ENCODE measurements at regions not wholly inside any gene's neighbourhood (a gene's known extent, or its start where the extent isn't known, plus 50 kb on each side); places are given as distances from the start of the nearest gene placed in this dataset.

DNA sequence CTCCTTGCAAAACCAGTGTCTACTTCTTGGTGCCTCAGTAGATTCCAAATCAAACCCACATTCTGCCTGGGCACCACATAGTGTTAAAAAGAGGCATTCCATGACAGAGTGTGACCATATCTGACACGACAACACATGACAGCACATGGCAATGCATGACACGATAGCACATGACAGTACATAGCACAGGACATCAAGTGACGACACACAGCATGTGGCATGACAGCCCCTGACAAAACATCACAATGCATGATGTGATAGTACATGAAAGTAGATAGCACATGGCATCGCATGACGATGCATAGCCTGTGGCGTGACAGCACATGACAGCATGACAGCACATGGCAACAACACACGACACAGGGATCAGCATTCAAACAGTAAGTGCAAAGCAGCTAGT, 845.9 kb upstream of the SALL3 start:
- Histone ChIP-seq H3K27me3 (peaks cover 0 to 15% of the 10 kb centered on the region in 2 donors), H3K27ac (no peak overlapping the region), H3K4me3 (no peak overlapping the region), H3K36me3 (no peaks in the 10 kb centered on the region), H3K9me3 (no peaks in the 10 kb centered on the region), H3K4me1 (no peaks in the 10 kb centered on the region)
- intact Hi-C loops (cut with DNase I; ENCODE audit: low total_unique reads), result no loop called here
- no peak for DNase-seq (ENCODE audit: low spot score in 2 of 2)
- TF ChIP-seq POLR2A (IDR thresholded peaks at IDR 0.05) (no peak), POLR2AphosphoS5 (IDR thresholded peaks at IDR 0.05) (no peak)
- TF ChIP-seq, protein P1, sequence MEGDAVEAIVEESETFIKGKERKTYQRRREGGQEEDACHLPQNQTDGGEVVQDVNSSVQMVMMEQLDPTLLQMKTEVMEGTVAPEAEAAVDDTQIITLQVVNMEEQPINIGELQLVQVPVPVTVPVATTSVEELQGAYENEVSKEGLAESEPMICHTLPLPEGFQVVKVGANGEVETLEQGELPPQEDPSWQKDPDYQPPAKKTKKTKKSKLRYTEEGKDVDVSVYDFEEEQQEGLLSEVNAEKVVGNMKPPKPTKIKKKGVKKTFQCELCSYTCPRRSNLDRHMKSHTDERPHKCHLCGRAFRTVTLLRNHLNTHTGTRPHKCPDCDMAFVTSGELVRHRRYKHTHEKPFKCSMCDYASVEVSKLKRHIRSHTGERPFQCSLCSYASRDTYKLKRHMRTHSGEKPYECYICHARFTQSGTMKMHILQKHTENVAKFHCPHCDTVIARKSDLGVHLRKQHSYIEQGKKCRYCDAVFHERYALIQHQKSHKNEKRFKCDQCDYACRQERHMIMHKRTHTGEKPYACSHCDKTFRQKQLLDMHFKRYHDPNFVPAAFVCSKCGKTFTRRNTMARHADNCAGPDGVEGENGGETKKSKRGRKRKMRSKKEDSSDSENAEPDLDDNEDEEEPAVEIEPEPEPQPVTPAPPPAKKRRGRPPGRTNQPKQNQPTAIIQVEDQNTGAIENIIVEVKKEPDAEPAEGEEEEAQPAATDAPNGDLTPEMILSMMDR (IDR thresholded peaks at IDR 0.05), result no peak

DNA sequence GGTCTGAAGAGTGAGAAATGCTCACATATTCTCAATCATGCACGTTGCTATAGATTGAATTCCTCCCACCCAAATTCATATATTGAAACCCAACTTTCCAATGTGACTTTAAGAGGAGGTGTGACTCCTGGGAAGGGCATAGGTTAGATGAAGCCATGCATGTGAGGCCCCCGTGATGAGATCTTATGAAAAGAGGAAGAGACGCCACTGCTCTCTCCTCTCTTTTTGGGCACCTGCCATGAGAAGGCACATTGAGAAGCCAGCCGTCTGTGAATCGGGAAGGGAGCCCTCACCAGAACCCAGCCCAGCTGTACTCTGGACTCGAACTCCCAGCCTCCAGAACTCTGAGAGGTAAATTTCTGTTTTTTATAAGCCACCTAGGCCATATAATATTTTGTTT, 842.6 kb upstream of the SALL3 start:
- DNase-seq (ENCODE audit: low spot score in 2 of 2), result no peak
- intact Hi-C loops (cut with DNase I; ENCODE audit: low total_unique reads), result no loop called here

DNA sequence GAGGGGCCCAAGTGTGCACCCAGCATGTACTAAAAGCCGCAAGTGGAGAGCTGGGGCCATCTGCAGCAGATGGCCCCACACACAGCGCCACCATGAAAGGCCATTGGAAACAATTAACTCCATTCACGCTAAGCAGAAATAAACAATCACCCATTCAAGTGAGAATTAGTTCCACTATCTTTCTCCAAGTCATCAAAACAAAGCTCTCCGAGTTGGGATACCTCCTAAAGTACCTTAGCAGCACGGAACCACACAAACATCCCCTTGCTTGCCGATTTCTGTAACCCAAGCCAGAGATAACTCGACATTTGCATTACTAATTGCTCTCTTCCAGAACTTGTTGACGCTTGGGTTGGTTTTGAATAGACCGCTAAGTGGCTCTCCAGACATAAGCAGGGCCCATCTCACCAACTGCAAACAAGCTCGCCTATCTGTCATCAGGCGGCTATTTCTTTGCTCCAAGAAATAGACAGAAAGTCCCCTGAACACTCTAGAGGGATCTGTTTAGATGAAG, 840.6 kb upstream of the SALL3 start:
- H3K4me3 ChIP-seq, result no peak overlapping the region
- H3K9me3 ChIP-seq, result no peaks in the 10 kb centered on the region
- H3K27ac ChIP-seq, result no peak overlapping the region
- peaks cover 0 to 4% of the 10 kb centered on the region in 2 donors for H3K27me3 ChIP-seq
- no peak for DNase-seq (ENCODE audit: low spot score in 2 of 2)
- no peaks in the 10 kb centered on the region for H3K36me3 ChIP-seq
- no peaks in the 10 kb centered on the region for H3K4me1 ChIP-seq
- TF ChIP-seq, protein P1 (IDR thresholded peaks at IDR 0.05), result no peak
- TF ChIP-seq POLR2AphosphoS5 (IDR thresholded peaks at IDR 0.05) (no peak), POLR2A (IDR thresholded peaks at IDR 0.05) (no peak)
- intact Hi-C loops (cut with DNase I; ENCODE audit: low total_unique reads), result no loop called here

More for the DNA sequence above, 842.6 kb upstream of the SALL3 start:
- Histone ChIP-seq H3K4me1 (no peaks in the 10 kb centered on the region), H3K36me3 (no peaks in the 10 kb centered on the region), H3K27me3 (peaks cover 0 to 4% of the 10 kb centered on the region in 2 donors), H3K4me3 (no peak overlapping the region), H3K27ac (no peak overlapping the region), H3K9me3 (no peaks in the 10 kb centered on the region)
- TF ChIP-seq, protein P1 (IDR thresholded peaks at IDR 0.05), result no peak
- TF ChIP-seq POLR2AphosphoS5 (IDR thresholded peaks at IDR 0.05) (no peak), POLR2A (IDR thresholded peaks at IDR 0.05) (no peak)

DNA sequence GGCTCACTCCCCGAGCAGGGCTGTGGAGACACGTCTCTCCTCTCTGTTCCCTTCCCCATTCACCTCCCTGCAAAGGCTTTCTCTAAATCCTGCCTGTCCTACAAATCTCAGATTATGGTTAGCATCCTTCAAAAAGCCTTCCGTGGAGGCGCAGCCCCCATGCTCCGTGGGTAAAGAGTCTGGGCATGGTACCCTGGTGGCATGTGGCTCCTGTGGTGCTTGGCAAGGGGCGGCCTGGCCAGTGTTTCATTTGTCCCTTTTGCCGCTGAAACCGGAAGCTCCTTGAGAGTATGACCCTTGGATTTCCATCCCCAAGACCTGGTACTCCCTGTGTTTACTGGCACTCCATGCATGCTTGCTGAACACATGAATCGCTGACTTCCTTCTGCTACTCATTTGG, 839.3 kb upstream of the SALL3 start:
- intact Hi-C loops (cut with DNase I; ENCODE audit: low total_unique reads), result no loop called here
- H3K9me3 ChIP-seq, result no peaks in the 10 kb centered on the region
- H3K27me3 ChIP-seq, result peaks cover 0 to 8% of the 10 kb centered on the region in 2 donors
- no peak overlapping the region for H3K27ac ChIP-seq
- no peak for TF ChIP-seq POLR2A (IDR thresholded peaks at IDR 0.05)
- no peak for TF ChIP-seq POLR2AphosphoS5 (IDR thresholded peaks at IDR 0.05)
- TF ChIP-seq, protein P1 (IDR thresholded peaks at IDR 0.05), result no peak
- no peaks in the 10 kb centered on the region for H3K4me1 ChIP-seq
- H3K36me3 ChIP-seq, result no peaks in the 10 kb centered on the region
- no peak overlapping the region for H3K4me3 ChIP-seq
- DNase-seq (ENCODE audit: low spot score in 2 of 2), result no peak

DNA sequence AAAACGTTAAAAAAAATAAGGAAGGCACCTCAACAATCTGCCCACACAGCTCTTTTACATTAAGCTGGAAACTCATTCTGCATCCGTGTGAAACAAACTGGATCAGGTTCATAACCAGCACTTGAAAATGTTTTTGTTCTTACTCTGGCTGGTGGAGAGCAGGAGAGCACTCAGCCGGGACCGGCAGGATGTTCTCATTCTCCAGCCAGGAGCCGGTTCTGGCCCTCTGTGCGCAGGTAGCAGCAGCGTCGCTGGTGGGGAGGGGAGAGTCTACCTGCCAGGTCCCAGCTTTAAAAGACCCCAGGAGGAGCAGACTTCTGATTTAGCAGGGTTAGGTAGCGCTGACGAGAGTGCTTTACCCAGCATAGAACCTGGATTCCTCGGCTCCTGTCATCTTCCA, 834.9 kb upstream of the SALL3 start:
- no peak overlapping the region for H3K27ac ChIP-seq
- intact Hi-C loops (cut with DNase I; ENCODE audit: low total_unique reads), result no loop called here
- peaks cover 0 to 9% of the 10 kb centered on the region in 2 donors for H3K9me3 ChIP-seq

More for the DNA sequence above, 834.9 kb upstream of the SALL3 start:
- H3K36me3 ChIP-seq, result no peaks in the 10 kb centered on the region
- no peak overlapping the region for H3K4me3 ChIP-seq
- peaks cover 0 to 6% of the 10 kb centered on the region in 2 donors for H3K27me3 ChIP-seq
- TF ChIP-seq POLR2AphosphoS5 (IDR thresholded peaks at IDR 0.05), result no peak
- TF ChIP-seq, protein P1 (IDR thresholded peaks at IDR 0.05), result no peak
- TF ChIP-seq POLR2A (IDR thresholded peaks at IDR 0.05), result no peak
- no peak for DNase-seq (ENCODE audit: low spot score in 2 of 2)
- H3K4me1 ChIP-seq, result no peaks in the 10 kb centered on the region
